ENCODE measurements at regions not wholly inside any gene's neighbourhood (a gene's known extent, or its start where the extent isn't known, plus 50 kb on each side); places are given as distances from the start of the nearest gene placed in this dataset.
"Not testable (repeated sequence)": the region's sequence is repeated elsewhere in the genome, so short reads cannot be mapped to it uniquely, and the experiment has no call there.

GRCh38 chr1:221025956-221026355 lies 146.7 kb downstream of the HLX start:
- no peak for DNase-seq (ENCODE audit: low read depth in 2 of 2)

- DNase-seq (ENCODE audit: low read depth in 2 of 2), result no peak
These were observed 150.9 kb downstream of the HLX start for GRCh38 chr1:221029981-221030649.

GRCh38 chr1:221030990-221031389 lies 151.7 kb downstream of the HLX start:
- no peak for DNase-seq (ENCODE audit: low read depth in 2 of 2)

GRCh38 chr1:221031458-221032203 lies 152.4 kb downstream of the HLX start:
- DNase-seq (ENCODE audit: low read depth in 2 of 2), result no peak

- no peak for DNase-seq (ENCODE audit: low read depth in 2 of 2)
These were observed 153.0 kb downstream of the HLX start for GRCh38 chr1:221032204-221032585.

- DNase-seq (ENCODE audit: low read depth in 2 of 2), result no peak
These were observed 153.5 kb downstream of the HLX start for GRCh38 chr1:221032637-221033280.

- DNase-seq (ENCODE audit: low read depth in 2 of 2), result no peak
These were observed 156.5 kb downstream of the HLX start for GRCh38 chr1:221035662-221036153.

- DNase-seq (ENCODE audit: low read depth in 2 of 2), result no peak
These were observed 160.4 kb downstream of the HLX start for GRCh38 chr1:221039616-221040015.

- no peak for DNase-seq (ENCODE audit: low read depth in 2 of 2)
These were observed 160.9 kb downstream of the HLX start for GRCh38 chr1:221040101-221040500.

GRCh38 chr1:221040691-221041285 lies 161.5 kb downstream of the HLX start:
- DNase-seq (ENCODE audit: low read depth in 2 of 2), result no peak

GRCh38 chr1:221044538-221044937 lies 165.3 kb downstream of the HLX start:
- no peak for DNase-seq (ENCODE audit: low read depth in 2 of 2)

- DNase-seq (ENCODE audit: low read depth in 2 of 2), result no peak
These were observed 165.9 kb downstream of the HLX start for GRCh38 chr1:221045151-221045550.

GRCh38 chr1:221045842-221046831 lies 166.9 kb downstream of the HLX start:
- DNase-seq (ENCODE audit: low read depth in 2 of 2), result no peak

GRCh38 chr1:221051391-221051790 lies 172.1 kb downstream of the HLX start:
- not testable (repeated sequence) for DNase-seq (ENCODE audit: low read depth in 2 of 2)

GRCh38 chr1:221053889-221054288 lies 174.6 kb downstream of the HLX start:
- DNase-seq (ENCODE audit: low read depth in 2 of 2), result no peak

- no peak for DNase-seq (ENCODE audit: low read depth in 2 of 2)
These were observed 180.3 kb downstream of the HLX start for GRCh38 chr1:221059506-221059905.

GRCh38 chr1:221063651-221064050 lies 184.4 kb downstream of the HLX start:
- DNase-seq (ENCODE audit: low read depth in 2 of 2), result no peak

- no peak for DNase-seq (ENCODE audit: low read depth in 2 of 2)
These were observed 187.2 kb downstream of the HLX start for GRCh38 chr1:221066351-221067001.

GRCh38 chr1:221067721-221068120 lies 188.5 kb downstream of the HLX start:
- DNase-seq (ENCODE audit: low read depth in 2 of 2), result no peak

GRCh38 chr1:221069178-221069903 lies 190.1 kb downstream of the HLX start:
- no peak for DNase-seq (ENCODE audit: low read depth in 2 of 2)
